Thymus (tissue), 11 donors: ENCODE measurements at regions not wholly inside any gene's neighbourhood (a gene's known extent, or its start where the extent isn't known, plus 50 kb on each side); places are given as distances from the start of the nearest gene placed in this dataset.
"Not testable (repeated sequence)": the region's sequence is repeated elsewhere in the genome, so short reads cannot be mapped to it uniquely, and the experiment has no call there.

Source experiments
- DNase-seq, 9 donors: peaks; one replicate each; pipeline ENCODE4 v3.0.0-alpha.2; 2013; ENCODE audit warnings: low spot score in 9 of 9, low read depth in 6 of 9, missing footprints in 1 of 9
- H3K27ac ChIP-seq, 2 donors: one replicate each; pipeline ENCODE4 v1.5.1; 2013; ENCODE audit warnings: control low read depth in 1 of 2, low read depth in 1 of 2, low read length in 1 of 2, mild to moderate bottlenecking in 1 of 2, moderate library complexity in 1 of 2
- H3K27me3 ChIP-seq, 2 donors: one replicate each; pipeline ENCODE4 v1.5.1; 2013; ENCODE audit warnings: low read length in 1 of 2; ENCODE audit not compliant: control insufficient read depth in 2 of 2, insufficient read depth in 1 of 2
- H3K36me3 ChIP-seq, 2 donors: one replicate each; pipeline ENCODE4 v1.5.1; 2013; ENCODE audit warnings: low read length in 1 of 2, mild to moderate bottlenecking in 1 of 2, moderate library complexity in 1 of 2; ENCODE audit not compliant: control insufficient read depth in 2 of 2, insufficient read depth in 2 of 2
- H3K4me1 ChIP-seq, 2 donors: one replicate each; pipeline ENCODE4 v1.5.1; 2013; ENCODE audit warnings: low read length in 2 of 2; ENCODE audit not compliant: control insufficient read depth in 2 of 2, insufficient read depth in 2 of 2
- H3K4me3 ChIP-seq, 2 donors: one replicate each; pipeline ENCODE4 v1.5.1; 2013; ENCODE audit warnings: low read length in 2 of 2, control low read depth in 1 of 2, mild to moderate bottlenecking in 1 of 2
- H3K9me3 ChIP-seq, 2 donors: one replicate each; pipeline ENCODE4 v1.5.1; 2013; ENCODE audit warnings: low read length in 1 of 2, mild to moderate bottlenecking in 1 of 2; ENCODE audit not compliant: control insufficient read depth in 2 of 2, insufficient read depth in 1 of 2
- WGBS: extraction: QIAGEN DNeasy Blood & Tissue Kit; methylation state at CpG from one replicate; pipeline ENCODE4 v1.1.7; 2013; 5-methylcytosine and 5-hydroxymethylcytosine counted together
- donor health status: healthy.

- Histone ChIP-seq H3K4me3 (no peak overlapping the region), H3K27ac (no peak overlapping the region), H3K27me3 (no peaks in the 10 kb centered on the region), H3K4me1 (no peaks in the 10 kb centered on the region), H3K9me3 (no peaks in the 10 kb centered on the region), H3K36me3 (no peaks in the 10 kb centered on the region)
- no peak for DNase-seq
- WGBS, result 91% methylated on average over 3 of the region's 3 CpGs
Measured at GRCh38 chr9:29397148-29397547, 1823.9 kb upstream of the C9orf72 start.

GRCh38 chr9:29416204-29416603, 1842.9 kb upstream of the C9orf72 start:
- Histone ChIP-seq H3K36me3 (no peaks in the 10 kb centered on the region), H3K27me3 (no peaks in the 10 kb centered on the region), H3K27ac (no peak overlapping the region), H3K4me3 (no peak overlapping the region), H3K4me1 (no peaks in the 10 kb centered on the region), H3K9me3 (no peaks in the 10 kb centered on the region)
- whole genome bisulfite sequencing, result 89% methylated on average over 2 of the region's 2 CpGs
- no peak for DNase-seq

- Histone ChIP-seq H3K4me1 (no peaks in the 10 kb centered on the region), H3K9me3 (no peaks in the 10 kb centered on the region), H3K36me3 (no peaks in the 10 kb centered on the region), H3K27me3 (no peaks in the 10 kb centered on the region), H3K4me3 (no peak overlapping the region), H3K27ac (no peak overlapping the region)
- DNase-seq, result no peak
- 20% methylated on average over 3 of the region's 3 CpGs for WGBS
Measured at GRCh38 chr9:29422438-29422837, 1849.2 kb upstream of the C9orf72 start.

DNA sequence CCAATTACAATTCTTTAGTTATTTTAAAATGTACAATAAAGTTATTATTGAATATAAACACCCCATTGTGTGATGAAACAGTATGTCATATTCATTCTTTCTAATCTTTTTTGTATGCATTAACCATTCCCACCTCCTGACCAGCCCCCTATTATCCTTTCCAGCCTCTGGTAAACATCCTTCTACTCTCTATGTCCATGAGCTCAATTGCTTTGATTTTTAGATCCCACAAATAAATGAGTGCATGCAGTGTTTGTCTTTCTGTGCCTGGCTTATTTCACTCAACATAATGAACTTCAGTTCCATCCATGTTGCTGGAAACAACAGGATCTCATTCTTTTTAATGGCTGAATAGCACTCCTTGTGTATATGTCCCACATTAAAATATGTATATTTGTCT, 1858.9 kb upstream of the C9orf72 start:
- Histone ChIP-seq H3K27ac (no peak overlapping the region), H3K27me3 (no peaks in the 10 kb centered on the region), H3K4me3 (no peak overlapping the region), H3K4me1 (no peaks in the 10 kb centered on the region), H3K36me3 (no peaks in the 10 kb centered on the region), H3K9me3 (no peaks in the 10 kb centered on the region)
- no peak for DNase-seq

GRCh38 chr9:29432656-29433055, 1859.4 kb upstream of the C9orf72 start:
- WGBS, result 70% methylated on average over 2 of the region's 2 CpGs
- H3K4me3 ChIP-seq, H3K27ac ChIP-seq, H3K36me3 ChIP-seq, H3K27me3 ChIP-seq, H3K4me1 ChIP-seq, H3K9me3 ChIP-seq, DNase-seq: not testable (repeated sequence)

GRCh38 chr9:29435368-29435767, 1862.1 kb upstream of the C9orf72 start:
- no peaks in the 10 kb centered on the region for H3K9me3 ChIP-seq
- no peaks in the 10 kb centered on the region for H3K27me3 ChIP-seq
- WGBS, result 88% methylated on average over 1 of the region's 1 CpG
- no peak overlapping the region for H3K4me3 ChIP-seq
- H3K36me3 ChIP-seq, result no peaks in the 10 kb centered on the region
- H3K27ac ChIP-seq, result no peak overlapping the region
- no peaks in the 10 kb centered on the region for H3K4me1 ChIP-seq
- DNase-seq, result no peak

- no peak for DNase-seq
- Histone ChIP-seq H3K4me3 (no peak overlapping the region), H3K9me3 (no peaks in the 10 kb centered on the region), H3K36me3 (no peaks in the 10 kb centered on the region), H3K27me3 (no peaks in the 10 kb centered on the region), H3K27ac (no peak overlapping the region), H3K4me1 (no peaks in the 10 kb centered on the region)
- WGBS, result 77% methylated on average over 3 of the region's 3 CpGs
Measured at GRCh38 chr9:29437526-29437925, 1864.2 kb upstream of the C9orf72 start.

DNA sequence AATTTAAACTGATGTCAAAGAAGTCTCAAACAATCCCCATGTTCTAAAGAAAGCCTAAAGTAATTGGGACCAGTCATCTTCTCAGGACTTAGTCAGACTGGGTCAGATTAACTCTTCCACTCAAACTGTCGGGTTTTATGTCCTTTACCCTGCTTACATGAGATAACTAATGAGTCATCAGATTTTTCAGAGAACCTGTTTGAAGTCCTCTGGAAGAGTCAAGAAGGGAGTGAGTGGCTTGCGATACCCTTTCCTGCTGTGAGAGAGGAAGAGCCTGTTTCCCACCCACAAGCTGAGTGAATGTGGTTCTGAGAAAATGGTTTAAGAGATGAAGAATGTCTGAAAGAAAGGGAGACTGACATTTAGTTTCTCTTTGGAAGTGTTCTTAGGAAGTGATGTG, 1866.7 kb upstream of the C9orf72 start:
- WGBS, result 44% methylated on average over 2 of the region's 2 CpGs
- H3K36me3 ChIP-seq, result no peaks in the 10 kb centered on the region
- no peak overlapping the region for H3K27ac ChIP-seq
- no peaks in the 10 kb centered on the region for H3K4me1 ChIP-seq
- H3K4me3 ChIP-seq, result no peak overlapping the region
- DNase-seq, result no peak
- H3K27me3 ChIP-seq, result no peaks in the 10 kb centered on the region
- H3K9me3 ChIP-seq, result no peaks in the 10 kb centered on the region

- Histone ChIP-seq H3K36me3 (no peaks in the 10 kb centered on the region), H3K9me3 (no peaks in the 10 kb centered on the region), H3K27me3 (no peaks in the 10 kb centered on the region), H3K27ac (no peak overlapping the region), H3K4me3 (no peak overlapping the region), H3K4me1 (no peaks in the 10 kb centered on the region)
- DNase-seq, result no peak
- WGBS, result 95% methylated on average over 4 of the region's 4 CpGs
Measured at GRCh38 chr9:29440449-29440848, 1867.2 kb upstream of the C9orf72 start.

DNA sequence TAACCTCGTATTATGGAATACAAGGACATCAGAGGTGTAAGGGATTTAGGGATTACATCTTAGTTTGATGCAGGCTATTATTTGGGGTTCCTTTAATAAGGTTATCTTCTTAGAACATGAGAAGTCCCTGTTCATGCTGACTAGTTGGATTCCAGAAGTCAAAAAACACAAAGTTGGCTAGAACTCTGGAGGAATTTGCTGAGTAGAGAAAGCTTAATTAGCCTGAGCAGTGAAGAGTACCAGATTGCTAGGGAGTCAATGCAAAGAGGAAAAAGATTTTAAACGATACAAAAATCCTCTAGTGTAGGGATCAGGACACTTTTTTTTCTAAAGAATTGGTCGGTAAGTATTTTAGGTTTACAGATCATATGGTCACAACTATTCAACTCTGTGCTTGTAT, 1872.5 kb upstream of the C9orf72 start:
- Histone ChIP-seq H3K27ac (no peak overlapping the region), H3K9me3 (peaks cover 0 to 5% of the 10 kb centered on the region in 2 donors), H3K4me3 (no peak overlapping the region), H3K27me3 (no peaks in the 10 kb centered on the region), H3K36me3 (no peaks in the 10 kb centered on the region), H3K4me1 (no peaks in the 10 kb centered on the region)
- DNase-seq, result no peak
- WGBS, result 91% methylated on average over 3 of the region's 3 CpGs
